Aorta (tissue), 5 donors: ENCODE measurements at regions not wholly inside any gene's neighbourhood (a gene's known extent, or its start where the extent isn't known, plus 50 kb on each side); places are given as distances from the start of the nearest gene placed in this dataset.

Source experiments
- ATAC-seq: fragments of 200-7000 bp; cut with Tn5 transposase; one replicate; pipeline ENCODE4 v1.9.1; 2022; ENCODE audit warnings: moderate library complexity; ENCODE audit not compliant: low FRiP score
- DNase-seq, 2 donors: peaks; one replicate each; pipeline ENCODE4 v3.0.0-alpha.2; 2020
- H3K27ac ChIP-seq, 2 donors: one replicate each; pipeline ENCODE4 v1.5.1; 2013; ENCODE audit warnings: low read length in 2 of 2, mild to moderate bottlenecking in 2 of 2, moderate library complexity in 2 of 2, control low read depth in 1 of 2, inconsistent platforms in 1 of 2, low read depth in 1 of 2
- H3K27me3 ChIP-seq, 2 donors: one replicate each; pipeline ENCODE4 v1.6.1; 2013; ENCODE audit warnings: control low read depth in 1 of 2, low read length in 1 of 2, mild to moderate bottlenecking in 1 of 2, moderate library complexity in 1 of 2; ENCODE audit not compliant: insufficient read depth in 2 of 2, control insufficient read depth in 1 of 2
- H3K36me3 ChIP-seq, 2 donors: one replicate each; pipeline ENCODE4 v1.6.1; 2013; ENCODE audit warnings: control low read depth in 1 of 2, low read length in 1 of 2, mild to moderate bottlenecking in 1 of 2; ENCODE audit not compliant: insufficient read depth in 2 of 2, control insufficient read depth in 1 of 2
- H3K4me1 ChIP-seq, 2 donors: one replicate each; pipeline ENCODE4 v1.6.1; 2013; ENCODE audit warnings: low read length in 2 of 2, control low read depth in 1 of 2, mild to moderate bottlenecking in 1 of 2, moderate library complexity in 1 of 2; ENCODE audit not compliant: insufficient read depth in 2 of 2, control insufficient read depth in 1 of 2
- H3K4me3 ChIP-seq, 2 donors: one replicate each; pipeline ENCODE4 v1.5.1; 2013; ENCODE audit warnings: low read length in 2 of 2, control low read depth in 1 of 2, mild to moderate bottlenecking in 1 of 2
- H3K9me3 ChIP-seq: one replicate; pipeline ENCODE4 v1.6.1; 2013; ENCODE audit warnings: mild to moderate bottlenecking, low read length; ENCODE audit not compliant: control insufficient read depth
- WGBS, 2 donors: extraction: QIAGEN DNeasy Blood & Tissue Kit; methylation state at CpG; one replicate each; pipeline ENCODE4 v1.1.7; 2013; 5-methylcytosine and 5-hydroxymethylcytosine counted together
- intact Hi-C, 2 donors: fragments of 100-400 bp; cut with DNase I; formaldehyde crosslinking; loops; one replicate each; pipeline versions ENCODE4 v1.14.2 to v1.15.0; 2022
- donor health status: healthy with polysubstance abuse.
- donor health status: Bipolar disorder and iron deficiency.
- donor health status: DM: no; HTN: no; CAD: no.
- donor health status: DM: no; HTN: no; CAD: no.
- donor health status: DM: yes; HTN: yes; CAD: no.

GRCh38 chr1:242723044-242723716, 198.7 kb upstream of the PLD5 start:
- no peak overlapping the region for H3K27ac ChIP-seq
- intact Hi-C loops = no loop called here
- H3K9me3 ChIP-seq = peaks cover 3% of the 10 kb centered on the region
- no peaks in the 10 kb centered on the region for H3K27me3 ChIP-seq
- H3K36me3 ChIP-seq = no peaks in the 10 kb centered on the region
- DNase-seq = no peak
- H3K4me3 ChIP-seq = no peak overlapping the region
- H3K4me1 ChIP-seq = no peaks in the 10 kb centered on the region
- ATAC-seq = no peak
- 80% methylated on average over 9 of the region's 9 CpGs for WGBS, 2 donors

DNA sequence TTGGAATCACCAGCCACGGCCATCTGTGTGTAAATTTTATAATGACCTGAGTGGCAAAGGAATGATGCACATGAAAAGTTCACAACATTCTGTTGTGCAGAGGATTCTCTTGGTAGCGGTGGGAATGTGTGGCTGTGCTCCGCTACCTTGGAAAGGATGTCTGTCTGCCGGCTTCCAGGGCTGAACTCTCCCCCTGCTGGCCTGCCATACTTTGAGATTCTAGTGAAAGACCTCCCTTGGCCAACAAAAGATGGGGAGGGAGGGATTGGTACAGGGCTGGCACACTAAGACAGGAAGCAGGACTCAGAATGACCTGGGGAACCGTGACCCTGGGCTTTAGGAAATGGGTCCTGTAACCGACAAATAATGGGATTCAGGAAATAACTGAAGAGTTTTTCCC, 194.5 kb upstream of the PLD5 start:
- 81 to 83% methylated on average over 6 of the region's 6 CpGs for WGBS, 2 donors
- ATAC-seq = no peak
- no peaks in the 10 kb centered on the region for H3K36me3 ChIP-seq
- H3K27me3 ChIP-seq = no peaks in the 10 kb centered on the region
- peaks cover 3% of the 10 kb centered on the region for H3K9me3 ChIP-seq
- intact Hi-C loops = no loop called here
- no peak for DNase-seq
- no peak overlapping the region for H3K4me3 ChIP-seq
- no peak overlapping the region for H3K27ac ChIP-seq
- no peaks in the 10 kb centered on the region for H3K4me1 ChIP-seq

GRCh38 chr1:242712248-242712647, 187.8 kb upstream of the PLD5 start:
- Histone ChIP-seq H3K27ac (no peak overlapping the region), H3K4me3 (no peak overlapping the region), H3K27me3 (no peaks in the 10 kb centered on the region), H3K4me1 (no peaks in the 10 kb centered on the region), H3K9me3 (no peaks in the 10 kb centered on the region), H3K36me3 (no peaks in the 10 kb centered on the region)
- intact Hi-C loops = no loop called here
- ATAC-seq = no peak
- no peak for DNase-seq
- 81 to 87% methylated on average over 4 of the region's 4 CpGs for WGBS, 2 donors

- H3K36me3 ChIP-seq = no peaks in the 10 kb centered on the region
- intact Hi-C loops = no loop called here
- ATAC-seq (no peak), DNase-seq (no peak)
- H3K4me3 ChIP-seq = no peak overlapping the region
- H3K27me3 ChIP-seq = no peaks in the 10 kb centered on the region
- 50 to 72% methylated on average over 1 of the region's 1 CpG for WGBS, 2 donors
- no peaks in the 10 kb centered on the region for H3K4me1 ChIP-seq
- no peak overlapping the region for H3K27ac ChIP-seq
- H3K9me3 ChIP-seq = no peaks in the 10 kb centered on the region
Measured at GRCh38 chr1:242710847-242711246, 186.3 kb upstream of the PLD5 start.

GRCh38 chr1:242710286-242710685, 185.8 kb upstream of the PLD5 start:
- H3K4me1 ChIP-seq = no peaks in the 10 kb centered on the region
- no peaks in the 10 kb centered on the region for H3K36me3 ChIP-seq
- no peak overlapping the region for H3K4me3 ChIP-seq
- intact Hi-C loops = no loop called here
- ATAC-seq = no peak
- H3K27ac ChIP-seq = no peak overlapping the region
- no peak for DNase-seq
- no peaks in the 10 kb centered on the region for H3K9me3 ChIP-seq
- 71 to 72% methylated on average over 4 of the region's 4 CpGs for WGBS, 2 donors
- H3K27me3 ChIP-seq = no peaks in the 10 kb centered on the region

DNA sequence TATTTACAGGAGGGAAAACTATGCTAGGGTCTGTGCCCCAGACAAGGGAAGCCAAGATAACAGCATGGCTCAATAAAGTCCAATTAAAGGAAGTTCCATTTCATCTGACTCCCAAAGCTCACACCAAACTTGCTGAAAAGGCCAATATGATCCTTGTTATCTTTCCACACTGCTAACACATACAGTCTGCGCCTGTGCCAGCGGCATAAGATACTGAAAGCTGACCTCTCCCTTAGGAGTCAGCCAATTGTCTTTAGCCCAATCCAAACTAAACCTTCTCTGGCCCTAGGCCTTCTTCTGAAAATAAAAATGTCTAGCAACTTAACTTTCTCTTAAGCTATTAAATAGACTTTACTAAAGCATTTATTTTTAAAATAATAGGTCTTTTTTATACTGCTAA, 179.0 kb upstream of the PLD5 start:
- no peak overlapping the region for H3K4me3 ChIP-seq
- H3K27me3 ChIP-seq = no peaks in the 10 kb centered on the region
- no peaks in the 10 kb centered on the region for H3K9me3 ChIP-seq
- H3K36me3 ChIP-seq = no peaks in the 10 kb centered on the region
- H3K4me1 ChIP-seq = no peaks in the 10 kb centered on the region
- 14 to 15% methylated on average over 2 of the region's 2 CpGs for WGBS, 2 donors
- intact Hi-C loops = no loop called here
- no peak overlapping the region for H3K27ac ChIP-seq
- ATAC-seq (no peak), DNase-seq (no peak)

DNA sequence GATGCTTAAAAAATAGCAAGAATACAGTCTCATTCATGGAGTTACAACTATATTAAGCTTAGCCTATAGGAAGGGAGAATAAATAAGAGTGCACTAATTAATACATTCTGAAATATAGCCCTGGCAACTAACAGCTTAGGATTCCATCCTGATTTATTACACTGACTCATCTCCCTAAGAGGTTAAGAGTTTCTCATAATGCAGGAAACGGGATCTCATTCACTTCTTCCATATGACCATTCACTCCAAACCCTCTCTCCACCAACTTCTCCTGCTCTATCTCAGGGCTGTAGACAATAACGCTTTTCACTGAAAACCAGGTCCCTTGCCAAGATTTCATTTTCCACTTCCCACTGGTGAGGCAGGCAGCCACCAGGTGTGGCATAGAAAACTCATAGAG, 168.5 kb upstream of the PLD5 start:
- ATAC-seq = no peak
- H3K27me3 ChIP-seq = no peaks in the 10 kb centered on the region
- no peak overlapping the region for H3K27ac ChIP-seq
- intact Hi-C loops = no loop called here
- H3K4me1 ChIP-seq = no peaks in the 10 kb centered on the region
- no peaks in the 10 kb centered on the region for H3K36me3 ChIP-seq
- H3K9me3 ChIP-seq = no peaks in the 10 kb centered on the region
- WGBS, 2 donors = 73 to 80% methylated on average over 2 of the region's 2 CpGs
- no peak for DNase-seq
- no peak overlapping the region for H3K4me3 ChIP-seq

- WGBS, 2 donors = 48 to 55% methylated on average over 2 of the region's 2 CpGs
- no peaks in the 10 kb centered on the region for H3K36me3 ChIP-seq
- H3K27ac ChIP-seq = no peak overlapping the region
- no peak overlapping the region for H3K4me3 ChIP-seq
- H3K27me3 ChIP-seq = no peaks in the 10 kb centered on the region
- H3K9me3 ChIP-seq = no peaks in the 10 kb centered on the region
- no peak for DNase-seq
- ATAC-seq = no peak
- no peaks in the 10 kb centered on the region for H3K4me1 ChIP-seq
- intact Hi-C loops = no loop called here
Measured at GRCh38 chr1:242691610-242691945, 167.1 kb upstream of the PLD5 start.

DNA sequence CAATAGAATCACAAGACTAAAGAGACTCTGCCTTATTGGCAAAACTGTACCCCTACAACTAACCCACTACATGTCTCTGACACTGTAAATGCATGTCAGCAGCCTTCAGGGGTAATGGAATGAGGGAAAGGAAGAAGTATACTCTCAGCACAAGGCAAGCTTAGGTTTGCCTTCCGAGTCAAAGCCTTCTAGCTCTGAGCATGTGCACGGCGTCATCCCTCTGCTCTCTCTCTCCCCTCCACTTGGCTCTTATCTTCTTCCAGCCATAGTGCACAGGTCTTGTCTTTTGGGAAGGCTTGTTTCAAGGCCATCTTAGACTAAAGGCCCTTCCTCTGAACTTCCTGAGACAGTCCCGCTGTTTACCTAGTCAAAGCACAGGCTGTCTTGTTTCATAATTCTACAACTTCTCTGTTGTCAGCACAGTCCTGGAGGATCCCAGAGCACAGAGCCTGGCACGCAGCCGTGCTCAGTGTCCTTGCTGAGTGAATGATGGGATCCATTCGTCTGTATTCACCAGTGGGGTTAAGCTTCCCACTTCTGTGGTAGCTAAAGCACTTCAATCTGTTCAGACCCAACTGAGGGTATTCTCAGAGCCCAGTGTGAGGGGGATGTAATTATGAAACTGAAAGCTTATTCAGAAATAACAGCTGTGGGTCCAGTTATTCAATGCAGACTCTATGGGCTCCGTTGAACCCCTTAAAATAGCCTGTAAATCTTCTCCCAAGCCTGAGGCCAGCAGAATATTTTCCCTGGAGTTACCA, 166.5 kb upstream of the PLD5 start:
- Histone ChIP-seq H3K9me3 (no peaks in the 10 kb centered on the region), H3K27me3 (no peaks in the 10 kb centered on the region), H3K4me1 (no peaks in the 10 kb centered on the region), H3K27ac (no peak overlapping the region), H3K4me3 (no peak overlapping the region), H3K36me3 (no peaks in the 10 kb centered on the region)
- intact Hi-C loops = no loop called here
- no peak for ATAC-seq
- 76 to 77% methylated on average over 8 of the region's 8 CpGs for WGBS, 2 donors
- no peak for DNase-seq
